Esophagus squamous epithelium (tissue), 5 donors: ENCODE measurements at regions not wholly inside any gene's neighbourhood (a gene's known extent, or its start where the extent isn't known, plus 50 kb on each side); places are given as distances from the start of the nearest gene placed in this dataset.

Experiments used
- DNase-seq: peaks from one replicate; lab custom pipeline; 2025; lab: John Stamatoyannopoulos, UW
- H3K27ac ChIP-seq, 4 donors: fragments of 200-600 bp; sonication (generic); one replicate each; pipeline ENCODE4 v1.5.1; 2016 to 2019; ENCODE audit warnings: mild to moderate bottlenecking in 1 of 4
- H3K27me3 ChIP-seq, 4 donors: fragments of 200-600 bp; sonication (generic); 1 replicate in 3 of 4; 2 replicates in 1 of 4; pipeline versions ENCODE4 v1.5.1 to v1.6.0; 2017 to 2021; ENCODE audit warnings: antibody characterized with exemption in 1 of 4
- H3K36me3 ChIP-seq, 3 donors: fragments of 200-600 bp; sonication (generic); one replicate each; pipeline ENCODE4 v1.5.1; 2016 to 2019
- H3K4me1 ChIP-seq, 3 donors: fragments of 200-600 bp; sonication (generic); one replicate each; pipeline ENCODE4 v1.5.1; 2017 to 2019
- H3K4me3 ChIP-seq, 4 donors: fragments of 200-600 bp; sonication (generic); 1 replicate in 3 of 4; 2 replicates in 1 of 4; pipeline ENCODE4 v1.5.1; 2016 to 2019; ENCODE audit warnings: mild to moderate bottlenecking in 2 of 4, moderate library complexity in 1 of 4
- H3K9me3 ChIP-seq, 3 donors: fragments of 200-600 bp; sonication (generic); one replicate each; pipeline ENCODE4 v1.5.1; 2016 to 2019
- POLR2A ChIP-seq, 4 donors: fragments of 450-650 bp; IDR thresholded peaks; one replicate each; pipeline ENCODE4 v1.6.1; 2017; ENCODE audit warnings: antibody characterized with exemption in 4 of 4, mild to moderate bottlenecking in 4 of 4, moderate library complexity in 3 of 4
- WGBS, 2 donors: methylation state at CpG; one replicate each; pipeline ENCODE4 v1.1.5; 2018; 5-methylcytosine and 5-hydroxymethylcytosine counted together
- intact Hi-C: fragments of 100-400 bp; cut with DNase I; formaldehyde crosslinking; loops from one replicate; pipeline ENCODE4 v1.15.0; 2022
- TF ChIP-seq, protein P1 (sequence below), 6 experiments: fragments of 450-650 bp in 4 of 6; fragments of 200-600 bp in 2 of 6; sonication (generic) in 2 of 6; IDR thresholded peaks; one replicate each; pipeline ENCODE4 v1.5.1; 2016 to 2019; ENCODE audit warnings: antibody characterized with exemption in 6 of 6, mild to moderate bottlenecking in 4 of 6, moderate library complexity in 4 of 6
- donor health status: DM: yes; HTN: yes; CAD: no.

GRCh38 chr1:100791586-100791985, 72.0 kb downstream of the VCAM1 start:
- intact Hi-C loops = no loop called here
- H3K27me3 ChIP-seq = no peaks in the 10 kb centered on the region
- H3K27ac ChIP-seq = no peak overlapping the region
- H3K4me3 ChIP-seq = no peak overlapping the region
- WGBS, 2 donors = 48 to 61% methylated on average over 2 of the region's 2 CpGs
- no peaks in the 10 kb centered on the region for H3K36me3 ChIP-seq
- H3K4me1 ChIP-seq = no peaks in the 10 kb centered on the region
- H3K9me3 ChIP-seq = no peaks in the 10 kb centered on the region
- TF ChIP-seq POLR2A (IDR thresholded peaks at IDR 0.05) = no peak
- TF ChIP-seq, protein P1, sequence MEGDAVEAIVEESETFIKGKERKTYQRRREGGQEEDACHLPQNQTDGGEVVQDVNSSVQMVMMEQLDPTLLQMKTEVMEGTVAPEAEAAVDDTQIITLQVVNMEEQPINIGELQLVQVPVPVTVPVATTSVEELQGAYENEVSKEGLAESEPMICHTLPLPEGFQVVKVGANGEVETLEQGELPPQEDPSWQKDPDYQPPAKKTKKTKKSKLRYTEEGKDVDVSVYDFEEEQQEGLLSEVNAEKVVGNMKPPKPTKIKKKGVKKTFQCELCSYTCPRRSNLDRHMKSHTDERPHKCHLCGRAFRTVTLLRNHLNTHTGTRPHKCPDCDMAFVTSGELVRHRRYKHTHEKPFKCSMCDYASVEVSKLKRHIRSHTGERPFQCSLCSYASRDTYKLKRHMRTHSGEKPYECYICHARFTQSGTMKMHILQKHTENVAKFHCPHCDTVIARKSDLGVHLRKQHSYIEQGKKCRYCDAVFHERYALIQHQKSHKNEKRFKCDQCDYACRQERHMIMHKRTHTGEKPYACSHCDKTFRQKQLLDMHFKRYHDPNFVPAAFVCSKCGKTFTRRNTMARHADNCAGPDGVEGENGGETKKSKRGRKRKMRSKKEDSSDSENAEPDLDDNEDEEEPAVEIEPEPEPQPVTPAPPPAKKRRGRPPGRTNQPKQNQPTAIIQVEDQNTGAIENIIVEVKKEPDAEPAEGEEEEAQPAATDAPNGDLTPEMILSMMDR (IDR thresholded peaks at IDR 0.05) = no peak
- no peak for DNase-seq

DNA sequence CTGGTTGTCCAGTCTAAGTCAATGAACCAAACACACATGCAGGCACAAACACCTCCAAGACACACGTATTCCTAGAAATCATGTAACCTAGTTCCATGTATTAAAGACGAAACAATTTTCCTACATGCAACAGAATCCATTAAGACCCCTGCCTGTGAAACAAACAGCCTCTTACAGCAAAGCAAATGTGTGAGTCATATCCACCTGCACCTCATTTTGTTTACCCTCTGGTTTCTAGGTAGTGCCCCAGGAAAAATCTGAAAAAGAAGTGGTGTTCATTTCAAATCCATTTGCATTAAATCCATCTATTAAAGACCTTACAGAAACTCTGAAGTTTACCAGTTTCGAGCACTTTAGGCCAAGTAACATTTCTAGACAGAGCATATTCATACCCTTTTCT, 74.1 kb downstream of the VCAM1 start:
- WGBS, 2 donors = 29 to 64% methylated on average over 3 of the region's 3 CpGs
- Histone ChIP-seq H3K9me3 (no peaks in the 10 kb centered on the region), H3K4me1 (no peaks in the 10 kb centered on the region), H3K4me3 (no peak overlapping the region), H3K27me3 (no peaks in the 10 kb centered on the region), H3K36me3 (no peaks in the 10 kb centered on the region), H3K27ac (no peak overlapping the region)
- intact Hi-C loops = no loop called here
- TF ChIP-seq, protein P1 (IDR thresholded peaks at IDR 0.05) = no peak
- TF ChIP-seq POLR2A (IDR thresholded peaks at IDR 0.05) = no peak
- DNase-seq = no peak

GRCh38 chr1:100794748-100795645, 75.5 kb downstream of the VCAM1 start:
- no peaks in the 10 kb centered on the region for H3K27me3 ChIP-seq
- H3K36me3 ChIP-seq = no peaks in the 10 kb centered on the region
- no peak for DNase-seq
- no peak for TF ChIP-seq POLR2A (IDR thresholded peaks at IDR 0.05)
- TF ChIP-seq, protein P1 (IDR thresholded peaks at IDR 0.05) = no peak
- H3K27ac ChIP-seq = no peak overlapping the region
- no peak overlapping the region for H3K4me3 ChIP-seq
- intact Hi-C loops = no loop called here
- H3K9me3 ChIP-seq = no peaks in the 10 kb centered on the region
- 55 to 58% methylated on average over 6 of the region's 6 CpGs for WGBS, 2 donors
- H3K4me1 ChIP-seq = no peaks in the 10 kb centered on the region

DNA sequence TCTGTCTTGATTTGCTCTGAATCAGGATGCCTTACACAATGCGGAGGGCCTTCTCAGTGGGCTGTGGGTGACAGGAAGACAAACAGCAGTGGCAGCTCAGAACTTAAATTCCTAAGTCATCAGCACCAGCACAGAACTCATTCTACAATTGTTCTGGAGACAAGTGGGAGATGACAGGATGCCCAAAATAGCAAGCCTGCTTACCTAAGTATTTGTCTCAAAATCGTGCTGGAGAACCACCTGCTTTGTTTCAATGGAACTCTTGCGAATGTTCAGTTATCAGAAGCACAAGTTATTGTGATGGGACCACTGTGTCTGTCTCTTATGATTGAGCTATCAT, 76.1 kb downstream of the VCAM1 start:
- H3K27ac ChIP-seq = no peak overlapping the region
- DNase-seq = no peak
- TF ChIP-seq POLR2A (IDR thresholded peaks at IDR 0.05) = no peak
- TF ChIP-seq, protein P1 (IDR thresholded peaks at IDR 0.05) = no peak
- H3K4me1 ChIP-seq = no peaks in the 10 kb centered on the region
- peaks cover 0 to 6% (median 0%) of the 10 kb centered on the region in 3 donors for H3K9me3 ChIP-seq
- H3K27me3 ChIP-seq = no peaks in the 10 kb centered on the region
- H3K4me3 ChIP-seq = no peak overlapping the region
- H3K36me3 ChIP-seq = no peaks in the 10 kb centered on the region
- intact Hi-C loops = no loop called here
- 75% methylated on average over 2 to 3 of the region's 3 CpGs for WGBS, 2 donors

GRCh38 chr1:100796046-100796445, 76.5 kb downstream of the VCAM1 start:
- no peaks in the 10 kb centered on the region for H3K27me3 ChIP-seq
- DNase-seq = no peak
- peaks cover 0 to 10% (median 0%) of the 10 kb centered on the region in 3 donors for H3K9me3 ChIP-seq
- H3K36me3 ChIP-seq = no peaks in the 10 kb centered on the region
- intact Hi-C loops = no loop called here
- no peak overlapping the region for H3K27ac ChIP-seq
- H3K4me3 ChIP-seq = no peak overlapping the region
- no peaks in the 10 kb centered on the region for H3K4me1 ChIP-seq
- TF ChIP-seq, protein P1 (IDR thresholded peaks at IDR 0.05) = no peak
- TF ChIP-seq POLR2A (IDR thresholded peaks at IDR 0.05) = no peak
